CD4-positive, alpha-beta T cell treated with Interleukin-10 for 1 hour (primary cell): ENCODE measurements at regions not wholly inside any gene's neighbourhood (a gene's known extent, or its start where the extent isn't known, plus 50 kb on each side); places are given as distances from the start of the nearest gene placed in this dataset.
"Not testable (repeated sequence)": the region's sequence is repeated elsewhere in the genome, so short reads cannot be mapped to it uniquely, and the experiment has no call there.

ENCODE experiments used
- DNase-seq: peaks from one replicate; pipeline ENCODE4 v3.0.0-alpha.2; 2020

DNA sequence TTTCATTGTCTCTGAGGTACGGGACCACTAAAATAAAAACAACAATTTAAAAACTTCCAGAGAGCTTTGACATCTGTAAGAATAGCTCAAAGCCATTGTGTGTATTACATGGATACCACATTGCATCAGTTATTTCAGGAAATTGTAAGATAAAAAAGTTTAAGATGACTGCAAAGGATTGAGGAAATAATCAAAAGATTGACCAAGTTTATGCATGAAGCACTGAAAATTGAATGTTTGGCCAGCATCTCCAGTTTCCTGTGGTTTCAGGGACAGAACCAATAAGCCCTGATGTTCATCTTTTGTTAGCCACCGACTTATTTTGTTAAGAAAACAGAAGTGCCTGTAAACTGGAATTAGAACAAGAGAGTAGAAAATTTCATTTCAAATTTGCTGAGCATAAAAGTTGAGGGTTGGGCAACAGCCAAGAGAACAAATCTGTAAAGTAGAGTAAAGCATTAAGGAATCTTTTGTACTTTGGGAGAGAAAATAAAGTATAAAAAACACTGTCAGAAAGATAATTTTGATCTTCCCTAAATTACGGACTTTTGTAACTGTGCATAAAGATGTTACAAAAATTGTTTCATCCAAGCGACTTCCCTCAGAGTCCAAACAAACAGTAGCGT, 211.5 kb upstream of the P2RY1 start:
- DNase-seq = no peak

DNA sequence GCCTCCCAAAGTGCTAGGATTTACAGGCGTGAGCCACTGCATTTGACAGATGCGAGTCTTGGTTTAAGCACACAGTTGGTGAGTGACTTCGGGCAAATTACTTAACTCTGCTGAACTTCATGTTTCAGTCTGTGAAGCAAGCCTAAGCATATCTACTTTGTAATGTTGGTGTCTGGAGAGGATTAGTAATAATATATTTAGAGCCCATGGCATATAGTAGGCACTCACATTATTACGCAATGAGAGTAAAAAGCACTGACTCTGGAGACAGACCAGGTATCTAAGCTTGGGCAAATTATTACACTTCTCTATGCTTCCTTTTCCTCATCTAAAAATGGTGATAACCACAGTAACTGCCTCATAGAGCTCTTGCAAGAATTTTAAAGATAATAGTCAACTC, 208.7 kb upstream of the P2RY1 start:
- DNase-seq = no peak

DNA sequence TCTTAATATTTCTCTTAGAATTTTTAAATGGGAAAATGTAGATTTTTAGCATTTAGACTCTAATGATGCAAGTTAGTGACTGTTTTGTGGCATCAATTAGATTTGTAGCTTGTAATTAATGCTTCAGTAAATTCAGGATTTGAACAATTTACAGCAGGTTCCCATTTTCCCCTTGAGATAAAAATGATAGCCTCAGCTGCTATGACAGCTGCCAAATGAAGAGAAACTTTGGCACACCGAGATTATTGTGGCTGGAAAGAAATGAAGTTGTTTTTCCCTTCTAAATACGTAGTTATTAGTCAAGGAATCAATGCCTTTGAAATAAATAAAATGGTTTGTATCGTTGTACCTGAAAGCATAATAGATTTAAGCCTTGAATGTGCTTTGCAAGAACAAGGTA, 206.4 kb upstream of the P2RY1 start:
- DNase-seq = no peak

DNA sequence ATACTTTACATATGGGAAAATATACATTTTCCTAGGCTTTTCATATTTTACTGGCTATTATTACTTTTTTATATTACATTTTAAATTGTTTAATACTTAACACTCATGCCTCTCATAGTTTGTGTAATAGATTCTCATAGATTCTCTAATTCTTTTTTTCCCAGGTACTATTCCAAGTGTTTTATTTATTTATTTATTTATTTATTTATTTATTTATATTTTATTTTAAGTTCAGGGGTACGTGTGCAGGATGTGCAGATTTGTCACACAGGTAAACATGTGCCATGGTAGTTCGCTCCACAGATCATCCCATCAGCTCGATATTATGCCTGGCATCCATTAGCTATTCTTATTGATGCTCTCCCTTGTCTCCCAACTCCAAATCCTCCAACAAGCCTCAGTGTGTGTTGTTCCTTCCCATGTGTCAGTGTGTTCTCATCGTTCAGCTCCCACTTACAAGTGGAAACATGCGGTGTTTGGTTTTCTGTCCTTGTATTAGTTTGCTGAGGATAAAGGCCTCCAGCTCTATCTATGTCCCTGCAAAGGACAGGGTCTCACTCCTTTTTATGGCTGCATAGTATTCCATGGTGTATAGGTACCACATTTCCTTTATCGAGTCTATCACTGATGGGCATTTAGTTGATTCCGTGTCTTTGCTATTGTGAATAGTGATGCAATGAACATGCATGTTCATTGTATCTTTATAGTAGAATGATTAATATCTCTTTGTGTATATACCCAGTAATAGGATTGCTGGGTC, 205.4 kb upstream of the P2RY1 start:
- no peak for DNase-seq

DNA sequence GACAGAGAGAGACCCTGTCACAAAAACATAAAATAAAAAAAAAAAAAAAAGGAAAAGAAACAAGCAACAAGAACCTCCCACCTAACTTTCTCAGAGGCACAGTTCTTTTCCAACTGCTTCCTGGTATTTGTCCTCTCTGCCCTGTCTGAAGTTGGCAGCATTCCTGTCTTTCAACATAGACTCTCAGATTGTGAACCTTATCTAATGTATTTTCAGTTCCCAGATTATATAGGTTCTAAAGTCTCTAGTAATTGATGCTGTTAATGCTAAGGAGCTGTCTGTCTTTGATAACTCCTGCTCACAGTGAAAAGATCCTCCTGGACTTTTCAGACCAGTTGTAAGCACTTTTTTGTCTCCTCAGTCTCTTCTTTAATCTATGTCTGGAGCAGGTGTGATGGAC, 199.5 kb upstream of the P2RY1 start:
- DNase-seq = no peak

DNA sequence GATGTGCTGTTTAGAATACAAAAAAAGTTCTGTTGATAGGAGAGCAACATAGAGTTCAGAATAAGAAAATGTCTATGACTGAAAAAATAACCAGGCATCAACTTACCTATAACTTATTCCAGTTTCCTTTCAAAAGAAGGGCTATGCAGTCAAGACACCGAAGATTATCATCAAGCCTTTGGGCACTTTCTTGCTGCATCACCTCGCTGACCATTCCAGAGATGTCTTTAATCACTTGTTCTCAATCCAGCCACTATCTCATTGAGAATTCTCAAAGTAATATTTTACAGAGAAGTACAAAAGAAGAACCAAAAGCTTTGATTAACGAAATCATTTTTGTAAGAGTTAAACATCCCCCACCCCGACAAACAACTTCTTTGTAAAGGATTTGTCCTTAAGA, 198.3 kb upstream of the P2RY1 start:
- no peak for DNase-seq

DNA sequence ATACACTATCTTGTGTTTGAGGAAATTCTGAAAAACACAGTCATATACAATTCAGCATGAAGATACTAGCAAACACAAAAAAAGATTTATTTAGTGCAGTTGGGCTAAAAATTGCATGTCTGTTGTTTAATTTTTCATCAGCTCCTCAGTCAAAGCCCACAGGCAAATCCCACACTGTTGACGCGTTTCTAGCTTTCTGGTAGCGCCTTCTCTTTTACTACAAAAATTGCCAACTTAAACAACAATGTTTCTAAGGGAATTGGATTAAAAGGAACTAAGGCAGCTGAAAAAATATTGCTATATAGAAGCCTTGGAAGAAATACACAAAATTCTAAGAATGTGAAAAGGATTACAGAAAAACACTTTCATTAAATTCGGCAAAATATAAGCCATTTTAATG, 196.7 kb upstream of the P2RY1 start:
- DNase-seq = no peak

DNA sequence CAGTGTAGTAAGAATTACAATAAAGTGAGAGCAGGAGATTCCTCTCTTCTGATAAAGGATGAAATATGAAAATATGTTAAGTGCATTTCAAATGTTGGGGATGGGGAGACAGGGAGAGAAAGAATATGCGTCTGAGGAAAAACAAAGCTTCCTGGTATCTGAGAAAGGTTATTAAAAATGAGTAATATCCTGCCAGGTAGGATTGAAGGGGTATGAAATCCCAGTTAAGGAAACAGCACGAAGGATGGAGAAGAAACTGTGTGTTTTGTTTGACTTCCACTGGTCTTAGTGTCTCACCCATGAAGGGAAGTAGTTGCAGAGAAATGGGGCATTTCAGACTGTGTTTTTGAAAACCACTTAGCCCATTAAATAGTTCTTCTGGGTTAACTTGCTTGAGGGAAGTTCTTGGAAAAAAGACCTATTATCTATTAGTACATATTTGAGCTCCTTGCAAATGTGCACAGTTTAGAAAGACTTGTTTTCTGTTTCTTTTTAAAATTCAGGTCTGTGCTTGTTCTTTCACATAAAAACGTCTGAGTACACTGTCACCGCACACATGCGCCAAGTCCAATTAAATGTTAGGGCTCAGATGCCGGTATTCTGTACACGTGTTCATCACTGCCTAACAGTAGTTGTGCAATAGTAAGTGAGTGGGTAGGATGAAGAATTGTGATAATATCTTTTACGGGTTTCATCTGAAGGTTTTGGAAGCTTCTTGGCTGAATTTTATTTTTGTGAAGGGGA, 196.1 kb upstream of the P2RY1 start:
- no peak for DNase-seq

DNA sequence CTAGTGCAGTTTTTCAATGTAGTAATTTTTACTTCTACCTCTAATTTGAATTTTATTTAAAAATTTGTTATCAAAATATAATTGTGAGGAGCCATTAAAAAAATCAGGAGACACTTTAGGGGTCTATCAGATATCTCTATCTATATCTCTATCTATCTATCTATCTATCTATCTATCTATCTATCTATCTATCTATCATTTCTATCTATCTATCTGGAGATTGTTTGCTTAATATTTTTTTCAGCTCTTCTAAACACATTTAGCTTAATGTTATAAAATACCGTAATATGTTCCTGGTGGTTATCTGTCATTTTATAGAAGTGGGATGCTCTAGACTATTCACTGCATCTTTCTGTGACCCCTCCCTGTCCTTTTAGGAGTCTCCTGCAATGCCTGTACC, 193.7 kb upstream of the P2RY1 start:
- DNase-seq = no peak

DNA sequence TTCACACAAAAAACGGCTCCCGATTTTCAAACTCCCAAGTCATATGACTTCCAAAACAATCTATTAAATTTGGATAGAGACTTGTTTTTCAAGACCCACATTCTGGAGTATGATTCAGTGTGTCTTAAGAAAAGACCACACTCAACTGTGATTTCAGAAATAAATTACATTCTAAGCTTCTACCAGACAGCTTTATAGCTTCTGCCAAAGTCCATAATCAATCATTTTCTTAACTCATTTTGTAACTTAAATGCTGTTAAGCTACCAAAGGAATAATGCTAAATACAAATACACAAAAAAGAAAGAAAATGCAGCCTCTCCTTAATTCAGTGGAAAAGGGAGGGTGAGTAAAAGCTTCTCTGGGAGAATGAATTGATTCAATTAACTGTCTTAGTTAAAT, 192.3 kb upstream of the P2RY1 start:
- no peak for DNase-seq

DNA sequence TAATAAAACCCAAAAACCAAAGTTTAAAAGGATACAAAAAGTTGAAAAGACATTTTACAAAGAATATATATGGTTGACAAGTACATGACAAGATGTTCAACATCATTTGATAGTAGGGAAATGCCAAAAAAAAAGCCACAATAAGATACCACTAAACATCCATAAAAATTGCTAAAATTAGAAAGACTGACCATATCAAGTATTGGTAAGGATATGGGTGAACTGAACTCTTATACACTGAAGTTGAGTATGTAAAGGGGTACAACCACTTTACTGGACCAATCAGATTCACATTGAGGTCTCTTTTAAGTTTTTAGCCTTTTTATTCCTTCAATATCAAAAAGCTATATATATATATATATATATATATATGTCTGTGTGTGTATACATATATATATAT, 190.5 kb upstream of the P2RY1 start:
- DNase-seq = no peak

DNA sequence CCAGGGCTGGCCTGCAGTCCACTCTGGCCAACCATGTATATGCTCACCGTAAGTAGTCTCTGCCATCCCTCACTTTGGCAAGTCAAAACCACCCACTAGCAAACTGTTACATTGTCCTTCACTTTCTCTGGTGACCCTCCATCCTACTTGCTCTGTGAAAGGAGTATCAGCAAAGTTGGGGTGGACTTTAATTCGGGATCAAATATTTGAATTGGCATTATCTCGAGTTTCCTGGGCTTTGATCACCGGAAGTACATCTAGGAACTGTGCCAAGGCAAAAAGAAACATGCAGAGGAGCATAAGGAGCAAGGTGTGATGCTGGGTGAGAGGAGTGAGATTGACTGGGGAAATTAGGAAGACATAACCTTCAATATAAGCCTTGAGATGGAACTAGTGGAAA, 188.9 kb upstream of the P2RY1 start:
- DNase-seq = no peak

DNA sequence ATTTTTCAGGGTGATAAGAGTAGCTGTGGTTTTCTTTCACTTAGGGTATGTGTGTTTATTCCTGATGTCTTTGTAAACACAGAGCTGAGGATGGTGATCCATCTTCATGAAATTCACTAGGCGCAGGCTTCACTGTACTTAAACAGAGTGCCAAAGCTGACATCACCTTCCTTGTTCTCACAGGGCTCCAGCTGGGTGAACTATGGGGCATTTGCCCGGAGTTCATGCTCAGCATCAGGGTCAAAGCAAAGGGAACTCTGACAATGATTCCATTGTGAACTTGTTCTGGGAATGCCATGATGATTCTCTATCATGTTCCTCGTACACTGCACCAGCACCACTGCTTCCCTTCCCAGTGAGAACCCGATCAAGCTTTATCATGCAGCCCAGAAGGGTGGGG, 184.8 kb upstream of the P2RY1 start:
- DNase-seq = no peak

DNA sequence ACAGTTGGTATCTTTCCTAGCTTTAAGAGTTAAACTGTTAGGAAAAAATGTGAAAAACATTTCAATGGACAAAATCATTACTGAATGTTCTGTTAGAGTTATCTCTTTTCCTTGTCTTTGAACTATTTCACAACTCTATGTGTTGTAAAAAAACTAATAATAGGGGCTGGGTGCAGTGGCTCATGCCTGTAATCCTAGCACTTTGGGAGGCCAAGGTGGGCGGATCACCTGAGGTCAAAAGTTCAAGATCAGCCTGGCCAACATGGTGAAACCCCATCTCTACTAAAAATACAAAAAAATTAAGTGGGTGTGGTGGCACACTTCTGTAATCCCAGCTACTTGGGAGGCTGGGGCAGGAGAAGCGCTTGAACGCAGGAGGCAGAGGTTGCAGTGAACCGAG, 184.0 kb upstream of the P2RY1 start:
- not testable (repeated sequence) for DNase-seq

DNA sequence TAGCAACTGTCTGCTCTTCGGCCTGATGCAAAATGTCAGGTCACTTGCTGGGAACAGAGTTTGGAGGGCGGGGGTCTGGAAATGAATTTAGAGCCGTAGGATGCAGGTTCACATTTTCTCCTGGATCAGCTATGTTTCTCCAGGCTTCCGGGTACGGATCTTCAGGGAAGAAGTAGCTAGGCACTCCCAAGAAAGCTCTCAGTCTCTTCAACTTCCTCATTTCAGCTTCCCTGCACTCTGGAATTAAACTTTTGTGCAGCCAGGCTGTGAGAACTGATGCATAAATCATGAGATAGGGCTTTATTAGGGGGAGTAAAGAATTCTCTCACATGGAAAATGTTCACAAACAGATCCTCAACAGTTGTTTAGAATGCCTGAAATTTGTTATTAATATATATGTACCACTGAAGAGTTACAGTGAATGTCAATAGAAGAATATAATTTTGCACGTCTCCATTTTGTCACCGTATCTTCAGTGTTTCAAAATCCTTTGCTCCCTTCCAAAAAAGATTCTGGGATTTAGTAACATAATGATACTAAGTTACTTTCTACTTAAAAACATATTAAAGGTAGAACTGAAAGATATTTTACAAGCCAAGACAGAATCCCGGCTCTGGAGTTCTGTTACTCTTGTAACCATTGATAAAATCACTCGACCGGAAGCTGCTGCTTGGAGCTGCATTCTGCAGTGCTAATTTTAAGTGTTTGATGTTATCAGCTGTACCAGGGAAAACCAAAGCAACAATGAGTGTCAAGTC, 178.5 kb upstream of the P2RY1 start:
- no peak for DNase-seq

DNA sequence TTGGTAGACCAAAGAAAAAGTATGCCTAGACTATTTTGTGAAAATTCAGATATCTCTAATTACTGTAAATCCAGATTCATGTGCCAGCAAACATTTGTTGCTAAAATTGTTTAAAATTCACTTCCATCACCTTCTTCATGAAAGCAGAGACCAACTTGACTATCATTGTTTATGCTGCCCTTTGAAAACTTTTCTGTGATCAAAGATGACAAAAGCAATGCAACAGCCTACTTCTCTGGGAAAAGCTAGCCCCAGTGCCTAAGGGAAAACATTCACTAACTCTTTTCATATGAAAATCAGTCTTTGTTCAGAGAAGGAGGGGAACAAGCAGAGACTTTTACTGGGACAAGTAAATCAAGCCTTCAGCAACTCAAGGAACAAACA, 178.0 kb upstream of the P2RY1 start:
- no peak for DNase-seq

DNA sequence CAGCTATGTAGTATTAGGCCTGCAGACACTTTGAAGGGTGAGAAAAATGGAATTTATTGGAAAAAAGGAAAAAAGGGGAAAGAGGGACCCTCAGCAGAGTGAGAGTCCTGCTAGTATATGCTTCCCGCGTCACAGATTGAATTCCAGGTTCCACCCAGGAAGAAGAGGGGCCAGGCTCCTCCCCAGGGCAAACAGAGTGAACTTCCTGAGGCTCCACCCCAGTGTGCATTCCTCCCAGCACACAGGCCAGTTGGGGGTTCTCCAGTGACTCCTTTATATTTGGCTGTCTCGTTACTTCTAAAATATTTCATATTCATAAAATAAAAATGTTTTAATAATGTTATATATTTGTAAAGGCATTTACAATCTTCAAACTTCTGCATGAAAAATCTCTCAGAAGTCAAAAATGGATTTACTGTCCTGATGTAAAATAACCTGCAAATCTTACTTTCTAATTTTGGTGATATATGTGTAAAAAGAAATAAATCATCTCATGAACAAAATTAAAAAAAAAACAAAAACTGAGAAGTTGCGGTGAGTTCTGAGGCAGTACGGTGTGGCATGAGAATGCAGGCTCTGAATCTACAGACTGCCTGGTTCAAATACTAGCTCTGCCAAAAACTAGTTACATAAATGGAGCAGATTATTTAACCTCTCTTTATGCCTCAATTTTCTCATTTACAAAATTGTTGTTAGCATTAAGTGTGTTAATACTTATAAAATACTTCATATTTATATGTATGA, 175.8 kb upstream of the P2RY1 start:
- no peak for DNase-seq

DNA sequence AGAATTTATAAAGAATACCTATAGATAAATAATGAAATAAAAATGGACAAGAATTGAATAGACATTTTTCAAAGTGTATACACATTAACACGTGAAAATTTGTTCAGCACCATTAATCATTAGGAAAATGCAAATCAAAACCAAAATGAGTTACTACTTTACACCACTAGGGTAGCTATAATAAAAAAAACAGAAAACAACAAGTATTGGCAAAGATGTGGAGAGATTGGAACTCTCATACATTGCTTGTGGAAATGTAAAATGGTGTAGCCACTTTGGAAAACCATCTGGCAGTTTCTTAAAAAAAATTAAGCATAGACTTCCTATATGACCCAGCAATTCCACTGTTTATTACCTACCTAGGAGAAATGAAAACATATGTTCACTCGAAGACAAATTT, 172.8 kb upstream of the P2RY1 start:
- no peak for DNase-seq

DNA sequence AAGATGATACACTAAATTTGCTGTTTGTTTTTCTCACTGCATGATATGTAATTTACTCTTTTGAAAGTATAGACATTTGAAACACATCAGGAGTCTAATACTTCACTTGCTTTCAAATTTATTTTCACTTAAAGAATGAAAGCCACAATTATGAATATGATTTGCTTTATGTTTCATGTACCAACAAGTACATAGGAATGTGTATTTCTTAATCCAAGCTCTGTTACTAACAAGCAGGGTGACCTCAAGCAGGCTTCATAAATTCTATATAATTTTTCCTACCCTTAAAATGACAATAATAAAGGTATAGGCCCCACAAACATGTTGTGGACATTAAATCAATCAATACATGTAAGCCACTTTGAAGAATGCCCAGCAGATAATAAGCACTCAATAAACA, 170.2 kb upstream of the P2RY1 start:
- DNase-seq = no peak

DNA sequence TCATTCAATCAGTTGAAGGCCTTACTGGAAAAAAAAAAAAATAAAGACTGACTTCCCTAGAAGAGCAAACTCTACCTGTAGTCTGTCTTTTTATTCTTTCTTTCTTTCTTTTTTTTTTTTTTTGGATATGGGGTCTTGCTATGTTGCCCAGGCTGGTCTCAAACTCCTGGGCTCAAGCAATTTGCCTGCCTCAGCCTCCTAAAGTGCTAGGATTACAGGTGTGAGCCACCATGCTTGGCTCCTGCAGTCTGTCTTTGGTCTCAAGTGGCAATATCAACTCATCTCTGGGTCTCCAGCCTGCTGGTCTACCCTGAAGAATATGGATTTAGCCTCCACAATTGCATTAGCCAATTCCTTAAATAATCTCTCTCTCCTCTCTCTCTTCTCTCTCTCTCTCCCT, 167.7 kb upstream of the P2RY1 start:
- no peak for DNase-seq

DNA sequence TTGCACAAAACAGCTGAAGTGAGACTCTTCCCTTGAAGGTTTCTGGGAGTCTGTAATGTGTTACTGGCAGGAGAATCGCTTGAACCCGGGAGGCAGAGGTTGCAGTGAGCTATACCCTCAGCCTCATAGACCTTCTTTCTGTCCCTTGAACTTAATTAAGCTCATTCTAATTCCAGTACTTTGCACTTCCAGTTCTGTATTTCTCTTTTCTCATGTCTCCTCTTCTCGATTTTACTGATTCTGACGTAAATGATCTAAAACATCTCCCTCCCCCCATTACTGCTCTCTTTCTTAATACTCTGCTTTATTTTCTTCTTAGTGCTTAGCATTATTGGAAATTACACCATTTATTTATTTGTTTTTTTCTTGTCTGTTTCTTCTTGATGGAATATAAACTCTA, 165.4 kb upstream of the P2RY1 start:
- DNase-seq = no peak

DNA sequence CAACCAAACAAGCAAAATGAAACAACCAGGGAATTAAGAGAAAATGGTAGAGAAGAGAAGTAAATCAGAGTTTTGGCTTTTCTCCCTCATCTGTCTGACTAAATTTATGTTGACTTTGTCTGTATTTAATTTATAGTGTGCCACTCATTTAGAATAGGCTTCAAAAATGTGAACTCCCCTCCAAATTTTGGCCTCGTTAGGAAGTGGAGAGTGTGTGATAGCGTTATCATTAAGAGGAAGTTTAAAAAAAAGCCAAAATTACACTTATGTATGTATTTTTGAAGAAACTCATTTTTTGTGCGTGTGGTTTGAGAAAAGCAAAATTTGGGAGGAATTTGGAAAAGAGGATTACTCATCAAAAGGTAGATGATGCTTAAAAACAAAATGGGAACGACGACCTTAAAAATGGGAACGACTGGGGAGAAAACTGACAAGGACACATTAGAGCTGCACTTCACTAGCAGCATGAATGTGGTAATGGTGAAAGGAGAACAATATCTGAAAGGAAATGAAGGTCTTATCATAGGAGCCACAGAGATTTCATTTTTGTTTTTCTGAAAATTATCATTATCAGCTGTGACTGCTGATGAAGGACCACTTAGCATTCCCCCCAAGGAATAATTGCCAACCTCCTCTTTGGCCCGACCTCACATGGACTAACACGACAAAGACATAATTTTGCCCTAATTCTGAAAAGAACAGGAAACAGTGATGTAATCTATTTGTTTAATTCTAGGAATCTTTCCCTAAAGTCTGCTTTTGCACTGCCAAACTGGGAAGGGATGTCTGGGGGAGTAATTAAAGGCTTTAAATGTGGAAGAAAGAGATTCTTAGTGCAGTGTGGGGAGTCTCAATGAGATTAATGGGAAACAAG, 163.2 kb upstream of the P2RY1 start:
- DNase-seq = no peak
